UCSD-AML1 (cell line): ENCODE measurements at regions not wholly inside any gene's neighbourhood (a gene's known extent, or its start where the extent isn't known, plus 50 kb on each side); places are given as distances from the start of the nearest gene placed in this dataset.
A peak's percentile ranks its signal among the peaks of the same experiment; 100 is the strongest.

Source experiments
- DNase-seq: peaks from one replicate; lab custom pipeline; 2025; ENCODE audit not compliant: unreplicated experiment; lab: John Stamatoyannopoulos, UW

DNA sequence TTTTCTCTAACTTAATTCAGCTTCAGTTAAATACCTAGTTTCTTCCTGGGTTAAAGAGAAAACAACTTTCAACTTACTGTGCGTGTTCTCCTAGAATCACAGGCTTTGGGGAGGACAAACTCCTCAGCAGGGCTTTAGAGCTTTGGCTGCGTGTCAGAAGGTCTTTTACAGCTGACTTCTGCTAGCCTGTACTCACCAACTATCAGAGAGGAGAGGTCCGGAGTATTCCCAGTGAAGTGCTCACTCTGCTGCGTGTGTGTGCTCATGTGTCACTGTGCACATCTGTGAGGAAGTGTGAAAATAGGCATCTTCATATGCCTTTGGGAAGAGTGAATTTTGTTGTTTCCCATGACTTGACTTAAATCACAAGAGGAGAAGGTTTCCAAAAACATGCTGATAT, 423.2 kb upstream of the SGCD start:
- no peak for DNase-seq

DNA sequence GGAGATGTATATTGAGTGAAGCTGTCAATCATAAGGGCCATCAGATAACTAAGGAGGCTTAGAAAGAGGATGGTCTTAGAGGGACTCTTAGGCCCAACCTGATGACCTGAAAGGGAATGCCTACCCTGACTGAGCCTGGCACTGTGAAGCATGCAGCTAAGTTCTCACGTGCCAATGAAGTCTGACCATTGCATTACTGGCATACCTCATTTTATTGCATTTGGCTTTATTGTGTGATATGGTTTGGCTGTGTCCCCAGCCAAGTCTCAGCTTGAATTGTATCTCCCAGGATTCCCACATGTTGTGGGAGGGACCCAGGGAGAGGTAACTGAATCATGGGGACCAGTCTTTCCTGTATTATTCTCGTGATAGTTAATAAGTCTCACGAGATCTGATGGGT, 421.6 kb upstream of the SGCD start:
- no peak for DNase-seq

DNA sequence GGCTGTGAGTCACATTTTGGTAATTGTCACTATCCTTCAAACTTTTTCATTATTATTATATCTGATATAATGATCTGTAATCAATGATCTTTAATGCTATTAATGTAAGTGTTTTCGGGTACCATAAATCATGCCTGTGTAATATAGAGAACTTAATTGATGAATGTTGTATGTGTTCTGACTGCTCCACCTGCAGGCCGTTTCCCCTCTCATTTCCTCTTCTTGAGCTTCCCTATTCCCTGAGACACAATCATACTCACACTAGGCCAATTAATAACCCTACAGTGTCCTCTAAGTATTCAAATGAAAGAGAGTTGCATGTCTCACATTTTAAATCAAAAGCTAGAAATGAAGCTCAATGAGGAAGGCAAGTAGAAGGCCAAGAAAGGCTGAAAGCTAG, 420.9 kb upstream of the SGCD start:
- no peak for DNase-seq

DNA sequence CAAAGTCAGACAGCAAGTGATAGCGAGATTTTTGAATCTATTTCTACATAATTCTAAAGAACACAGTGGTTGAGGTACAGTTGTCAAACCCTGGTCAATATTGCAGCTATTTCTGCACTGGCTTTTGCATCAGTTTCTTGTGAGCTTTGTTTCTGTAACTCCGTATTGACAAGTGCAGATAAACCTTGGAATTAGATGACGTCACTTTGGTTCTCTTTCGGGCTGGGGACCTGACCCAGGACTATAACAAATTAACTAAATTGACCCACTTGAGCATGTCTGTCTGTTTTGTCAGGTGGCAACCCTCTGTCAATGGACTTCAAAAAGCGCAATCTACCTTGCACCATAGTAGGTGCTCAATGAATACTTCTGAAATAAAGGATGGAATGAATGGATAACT, 418.4 kb upstream of the SGCD start:
- no peak for DNase-seq

DNA sequence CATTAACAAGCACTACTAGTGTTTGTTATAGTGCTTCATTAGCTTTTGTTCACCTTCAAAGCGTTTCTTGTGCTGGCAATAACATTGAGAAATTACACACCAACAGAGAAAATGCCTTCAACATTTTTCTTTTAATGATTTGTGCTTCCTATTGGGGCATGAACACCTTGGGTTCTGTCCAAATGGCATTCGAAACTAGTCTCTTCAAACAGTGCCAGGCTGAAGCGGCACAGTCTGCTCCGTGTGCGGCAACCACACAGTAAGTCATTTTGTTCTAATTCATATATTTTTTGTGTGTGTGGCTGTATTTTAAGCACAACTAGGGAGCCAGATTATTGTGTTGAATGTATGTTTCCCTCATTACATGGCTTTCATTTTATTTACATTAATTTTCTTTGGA, 414.7 kb upstream of the SGCD start:
- DNase-seq: no peak

DNA sequence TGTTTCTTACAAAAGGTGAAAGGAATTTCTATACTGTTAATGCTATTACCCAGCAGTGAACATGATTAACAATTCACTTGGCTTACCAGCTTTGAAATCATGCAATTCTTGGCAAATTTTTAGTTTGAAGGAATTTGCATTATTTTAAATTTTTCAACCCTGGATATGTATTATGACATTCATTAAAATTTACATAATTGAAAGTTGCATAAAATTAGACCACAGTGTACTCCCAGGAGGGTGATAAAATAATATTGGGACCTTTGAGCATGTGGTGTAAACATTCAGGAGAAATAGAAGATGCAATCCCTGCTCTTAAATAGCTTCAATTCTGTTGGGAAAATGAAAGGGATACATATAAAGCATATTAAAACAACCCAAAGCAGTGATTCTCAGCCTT, 412.2 kb upstream of the SGCD start:
- DNase-seq: no peak

DNA sequence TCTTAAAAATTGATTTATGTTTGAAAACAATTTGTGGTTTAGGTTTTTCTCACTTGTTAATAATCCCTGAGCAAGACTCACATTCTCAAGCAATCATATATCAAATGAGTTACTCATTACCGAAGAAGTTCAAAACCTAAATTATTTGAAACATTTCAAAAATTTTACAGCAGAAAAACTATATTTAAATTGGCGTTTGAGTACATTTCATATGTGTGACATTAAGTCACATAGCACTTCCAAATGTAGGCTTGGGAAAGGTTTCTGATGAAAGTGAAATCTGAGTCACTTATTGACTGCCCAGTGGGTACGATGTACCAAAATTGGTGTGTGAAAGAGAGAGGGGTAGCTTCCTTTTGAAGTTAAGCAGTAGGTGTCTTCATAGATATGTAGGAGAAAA, 411.4 kb upstream of the SGCD start:
- no peak for DNase-seq

DNA sequence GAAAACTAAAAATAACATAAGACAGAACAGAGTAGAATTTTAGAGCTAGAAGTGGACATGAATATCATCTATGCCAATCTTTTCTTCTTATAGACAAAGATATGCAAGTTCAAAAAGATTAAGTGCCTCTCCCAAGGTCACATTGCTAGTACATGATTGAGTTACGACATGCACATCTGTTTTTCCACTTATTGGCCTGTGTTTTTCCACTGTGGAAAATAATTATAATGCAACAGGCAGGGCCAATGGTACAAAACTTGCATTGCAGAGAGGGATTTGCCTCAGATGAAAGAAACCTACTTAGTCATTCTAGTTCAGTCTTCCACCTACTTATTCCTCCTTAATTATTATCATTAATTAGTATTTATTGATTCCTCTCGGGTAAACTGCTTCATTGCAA, 407.8 kb upstream of the SGCD start:
- no peak for DNase-seq

DNA sequence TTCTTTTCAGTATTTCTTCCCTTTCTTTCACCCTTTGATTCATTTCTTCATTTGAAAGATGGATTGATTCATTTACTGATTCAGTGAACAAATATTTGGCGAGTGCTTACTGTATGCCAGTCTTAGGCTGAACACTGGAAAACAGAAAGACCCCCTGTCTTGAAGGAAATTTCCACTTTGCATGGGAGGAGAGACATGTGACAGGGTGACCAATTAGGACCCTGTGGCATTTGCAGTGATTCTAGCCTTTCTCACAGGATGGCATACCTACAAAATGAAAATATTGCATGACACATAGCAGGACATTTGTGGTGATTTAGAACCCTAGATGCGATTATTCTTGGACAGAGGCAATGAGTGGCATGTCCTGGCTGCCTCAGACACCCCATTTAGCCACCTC, 407.2 kb upstream of the SGCD start:
- no peak for DNase-seq

DNA sequence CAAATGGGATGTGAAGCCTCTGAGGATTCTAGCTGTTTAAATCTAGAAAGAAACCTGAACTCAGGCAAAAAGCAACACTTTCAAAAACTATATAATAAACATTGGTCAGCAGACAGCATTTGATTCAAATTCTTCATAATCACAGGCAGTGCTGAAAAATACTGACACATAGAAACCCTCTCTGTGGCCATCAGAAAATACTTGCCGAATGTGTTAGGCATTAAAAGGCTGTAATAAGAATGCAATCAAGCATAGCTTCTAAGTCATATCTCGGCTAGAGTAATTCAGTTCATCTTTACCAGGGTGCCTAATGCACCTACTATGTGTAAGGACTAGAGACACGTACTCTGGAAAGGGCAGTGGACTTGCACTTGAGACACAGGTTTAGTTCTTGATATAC, 405.3 kb upstream of the SGCD start:
- DNase-seq: no peak

DNA sequence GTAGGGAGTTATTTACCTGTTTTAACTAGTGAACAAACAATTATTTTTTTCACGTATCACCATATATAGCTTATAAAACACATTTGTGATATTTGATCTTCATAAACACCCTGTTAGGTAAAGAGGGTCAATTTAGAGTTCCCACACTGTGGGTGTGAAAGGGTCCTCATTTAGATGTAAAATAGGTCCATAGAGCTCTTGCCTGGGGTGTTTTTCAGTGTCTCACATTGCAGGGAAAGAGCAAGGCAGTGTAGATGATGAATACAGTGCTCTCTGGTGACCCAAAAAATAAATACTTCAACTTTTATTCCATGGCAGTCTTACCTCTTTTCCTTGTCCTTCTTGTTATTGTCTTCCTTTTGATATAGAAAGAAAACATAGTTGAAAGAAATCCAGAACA, 403.2 kb upstream of the SGCD start:
- no peak for DNase-seq

DNA sequence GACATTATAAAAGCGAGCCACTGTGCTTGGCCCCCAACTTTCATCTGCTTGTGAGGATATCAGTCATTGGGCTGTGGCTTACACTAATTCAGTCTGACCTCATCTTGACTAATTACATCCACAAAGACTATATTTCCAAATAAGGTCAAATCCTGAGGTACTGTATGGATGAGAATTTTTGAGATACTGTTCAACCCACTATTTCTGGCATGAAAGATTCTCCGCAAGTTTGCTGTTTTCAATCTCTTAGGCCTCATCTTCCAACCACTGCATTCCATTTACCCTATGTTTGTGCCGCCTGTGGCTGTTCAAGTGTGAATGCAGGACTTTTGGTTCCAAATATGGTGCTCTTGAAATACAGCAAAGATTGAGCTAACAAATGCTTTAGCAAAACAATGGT, 400.9 kb upstream of the SGCD start:
- no peak for DNase-seq

DNA sequence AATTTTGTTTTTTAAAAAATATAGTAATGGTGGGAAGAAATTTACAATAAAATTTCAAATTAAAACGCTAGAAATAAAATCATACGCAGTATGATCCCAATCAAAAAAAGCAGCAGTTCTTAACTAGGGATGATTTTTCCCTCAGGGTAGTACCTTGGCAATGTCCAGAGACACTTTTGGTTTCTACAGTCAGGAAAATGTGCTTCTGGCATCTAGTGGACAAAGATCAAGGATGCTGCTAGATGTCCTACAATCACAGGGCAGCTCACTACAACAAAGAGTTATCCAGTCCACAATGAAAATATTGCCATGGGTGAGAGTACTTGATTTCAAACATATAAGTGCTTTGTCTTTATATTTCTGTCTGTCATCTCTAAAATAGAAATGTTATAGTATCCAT, 400.2 kb upstream of the SGCD start:
- DNase-seq: no peak

DNA sequence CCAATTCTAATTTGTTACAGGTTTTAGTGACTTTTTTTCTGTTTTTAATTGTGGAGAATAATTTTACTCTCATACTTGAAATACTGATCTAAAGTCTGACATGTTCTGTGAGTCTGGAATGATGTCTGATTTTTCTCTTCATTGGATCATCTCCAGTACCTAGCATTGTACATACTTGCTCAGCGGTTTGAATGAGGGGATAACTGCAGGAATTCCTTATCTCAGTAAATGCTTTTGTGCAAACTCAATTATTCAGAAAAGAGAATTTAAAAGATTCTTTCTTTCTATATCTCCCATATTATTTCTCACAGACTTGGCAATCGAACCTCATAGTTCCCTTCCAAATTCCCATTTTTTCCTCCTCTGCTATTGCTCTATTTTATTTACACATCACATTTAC, 397.9 kb upstream of the SGCD start:
- no peak for DNase-seq

DNA sequence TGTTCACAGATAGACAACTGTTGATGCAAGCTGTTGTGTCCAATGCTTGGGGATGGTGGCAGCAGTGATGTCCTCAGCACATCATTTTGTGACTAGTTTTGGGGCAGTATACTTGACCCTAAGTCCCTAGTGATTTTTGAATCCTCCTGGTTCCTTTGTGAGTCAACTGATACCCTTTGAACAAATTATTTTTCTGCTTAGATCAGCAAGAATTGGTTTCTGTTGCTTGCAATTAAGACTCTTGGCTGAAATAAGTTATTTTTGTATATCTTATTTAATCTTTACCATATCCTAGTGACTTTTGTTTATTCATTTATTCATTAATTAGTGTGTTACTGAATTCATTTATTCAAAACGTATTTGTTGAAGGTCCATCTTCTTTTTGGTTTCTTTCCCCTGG, 392.0 kb upstream of the SGCD start:
- no peak for DNase-seq

DNA sequence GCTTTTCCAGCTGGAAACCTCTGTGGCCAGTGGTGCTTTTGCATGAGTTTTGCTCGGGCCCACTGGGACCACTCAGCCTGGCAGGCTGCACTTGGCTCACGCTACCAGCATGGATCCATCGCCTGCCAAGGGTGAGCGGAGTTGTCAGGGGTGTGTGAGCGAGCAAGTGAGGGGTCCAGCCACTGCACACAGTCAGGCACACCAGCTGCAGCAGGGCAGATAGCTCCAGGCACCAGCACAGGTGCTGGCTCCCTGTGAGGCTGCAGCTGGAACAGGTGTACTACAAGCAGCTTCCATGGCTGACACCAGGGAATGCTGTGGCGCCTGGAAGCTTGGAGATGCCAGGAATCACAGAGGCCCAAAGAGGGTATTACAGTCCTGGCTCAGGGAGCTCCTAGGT, 391.2 kb upstream of the SGCD start:
- DNase-seq: no peak

DNA sequence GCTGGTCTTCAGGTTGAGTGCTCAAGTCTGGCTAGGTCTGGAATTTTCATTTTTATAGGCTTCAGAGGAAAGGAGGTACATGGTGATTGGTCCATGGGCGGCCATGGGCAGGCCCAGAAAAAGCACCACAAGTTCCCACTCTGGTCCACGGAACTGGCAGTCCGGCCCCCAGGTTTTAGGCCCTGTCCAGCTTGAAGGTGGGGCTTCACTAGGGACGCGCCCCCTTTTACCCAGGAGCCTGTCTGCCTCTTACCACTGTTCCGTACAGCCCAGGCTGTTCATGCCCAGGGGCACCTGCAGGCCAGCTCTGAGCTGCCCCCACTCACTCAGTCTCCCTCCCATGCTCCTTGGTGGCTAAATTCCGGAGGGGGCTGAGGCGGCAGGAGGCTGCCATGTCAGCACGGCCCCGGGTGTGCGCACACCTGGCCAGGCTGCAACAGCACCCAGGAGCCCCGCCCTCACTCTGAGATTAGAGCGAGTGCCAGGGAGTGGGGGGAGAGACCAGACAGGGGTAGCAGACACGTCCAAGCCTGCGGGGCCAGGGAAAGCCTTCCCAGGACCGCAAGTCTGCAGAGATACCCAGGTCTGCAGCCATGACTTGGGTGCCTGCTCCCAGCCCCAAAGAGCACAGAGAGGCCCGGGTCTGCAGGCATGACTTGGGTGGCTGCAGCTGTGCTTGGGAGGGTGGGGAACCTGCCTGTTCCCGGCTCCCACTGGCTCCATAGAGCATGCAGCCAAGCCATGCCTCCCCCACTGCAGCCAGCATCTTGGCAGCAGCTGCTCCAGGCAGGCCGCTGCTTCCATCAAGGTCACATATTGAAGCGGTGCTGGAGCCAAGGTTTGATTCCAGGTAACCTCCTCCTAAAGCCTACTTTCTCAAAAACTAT, 390.2 kb upstream of the SGCD start:
- no peak for DNase-seq

DNA sequence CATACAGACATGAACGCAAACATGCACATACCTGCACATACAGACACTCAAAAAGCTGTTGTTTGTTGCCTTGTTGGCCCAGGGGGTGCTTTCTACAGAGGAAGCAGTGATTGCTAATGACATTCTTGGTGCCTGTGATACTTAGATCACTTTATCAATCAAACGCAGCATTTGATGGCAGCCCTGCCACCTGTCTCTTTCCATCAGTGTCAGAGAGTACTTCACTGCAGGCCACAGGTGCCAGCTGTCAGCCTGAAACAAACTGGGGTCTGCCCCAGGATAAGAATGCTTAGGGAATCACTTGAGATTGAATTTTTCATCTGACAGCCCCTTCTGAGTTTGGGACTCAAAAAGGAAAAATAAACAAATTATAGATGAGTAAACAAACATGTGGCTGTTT, 388.9 kb upstream of the SGCD start:
- DNase-seq: no peak

DNA sequence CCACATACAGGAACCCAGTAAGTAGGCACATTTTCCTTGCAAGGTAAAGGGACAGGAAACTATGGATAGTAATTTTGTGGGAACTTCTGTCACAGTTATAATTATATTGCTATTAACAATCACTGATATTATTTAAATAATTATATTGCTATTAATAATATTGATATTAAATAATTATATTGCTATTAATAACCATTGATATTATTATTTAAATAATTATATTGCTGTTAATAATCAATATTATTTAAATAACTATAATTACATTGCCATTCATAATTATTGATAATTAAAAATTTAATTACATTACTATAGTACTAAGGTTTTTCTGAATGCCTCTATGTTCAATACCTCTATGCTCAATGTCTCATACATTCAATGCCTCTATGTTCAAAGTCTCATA, 385.6 kb upstream of the SGCD start:
- DNase-seq: no peak

DNA sequence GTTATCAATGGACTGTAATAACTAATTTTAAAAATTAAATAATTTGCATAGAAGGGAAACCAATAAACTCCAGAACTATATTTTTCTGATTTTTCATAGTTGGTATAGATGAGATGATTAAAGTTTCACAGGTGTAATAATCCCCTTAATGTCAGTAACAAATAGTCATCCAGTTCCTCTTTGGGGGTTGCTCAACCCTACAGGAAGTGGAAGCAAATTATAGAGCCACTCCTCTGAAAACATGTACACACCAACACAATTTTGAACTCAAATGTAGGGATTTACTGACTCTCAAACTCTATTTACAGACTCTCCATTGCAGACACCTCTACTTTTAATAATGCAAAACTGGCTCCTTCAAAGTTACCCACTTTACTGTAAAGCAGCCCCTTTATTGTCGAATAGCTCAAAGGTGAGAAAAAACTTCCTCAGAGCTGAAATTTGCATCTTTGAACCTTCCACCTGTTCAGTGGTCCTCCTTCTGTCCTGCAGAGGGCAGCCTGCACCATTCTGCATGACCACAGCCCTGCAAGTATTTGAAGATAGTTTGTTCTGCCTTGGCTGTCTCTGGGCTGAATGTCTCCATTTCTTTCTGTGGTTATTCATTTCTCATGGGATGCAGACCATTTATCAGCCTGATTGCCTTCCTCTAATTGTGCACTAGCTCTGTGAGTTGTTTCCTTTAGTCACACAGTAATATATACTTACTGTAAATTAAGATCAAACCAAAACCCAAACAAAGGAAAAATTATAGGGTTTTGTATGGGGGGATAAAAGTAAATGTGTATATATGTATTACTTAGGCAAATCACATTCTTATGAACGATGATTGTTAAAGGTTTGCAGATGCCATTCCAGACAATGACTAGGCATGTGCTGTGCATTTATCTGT, 383.2 kb upstream of the SGCD start:
- peak; percentile 11 for DNase-seq

DNA sequence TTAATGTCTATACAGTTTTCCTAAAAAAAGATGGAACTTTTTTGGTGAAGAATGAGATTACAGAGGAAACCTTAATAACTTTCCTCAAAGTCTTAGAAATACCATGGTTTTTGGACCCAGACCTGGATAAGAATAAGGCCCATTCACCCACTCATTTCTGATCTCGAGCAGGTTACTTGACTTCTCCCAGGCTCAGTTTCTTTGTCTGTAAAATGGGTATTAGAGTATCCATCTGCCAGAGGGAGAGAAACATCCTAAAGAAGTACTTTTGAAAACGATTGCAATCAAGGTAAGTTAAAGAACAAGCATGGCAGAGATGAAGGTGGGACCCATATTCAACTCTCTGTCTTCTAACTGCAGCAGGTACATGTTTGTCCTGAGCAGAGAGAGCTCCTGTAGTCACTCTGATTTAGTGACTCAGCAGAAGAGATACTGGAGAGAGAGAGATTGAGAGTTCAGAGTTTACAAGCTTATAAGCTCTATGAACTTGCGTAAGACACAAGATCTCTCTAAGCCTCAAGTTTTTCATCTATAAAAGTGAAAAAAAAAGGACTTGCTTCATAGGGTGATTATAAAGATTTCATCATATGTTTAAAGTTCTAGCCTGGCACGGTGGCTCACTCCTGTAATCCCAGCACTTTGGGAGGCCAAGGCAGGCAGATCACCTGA, 379.4 kb upstream of the SGCD start:
- no peak for DNase-seq

DNA sequence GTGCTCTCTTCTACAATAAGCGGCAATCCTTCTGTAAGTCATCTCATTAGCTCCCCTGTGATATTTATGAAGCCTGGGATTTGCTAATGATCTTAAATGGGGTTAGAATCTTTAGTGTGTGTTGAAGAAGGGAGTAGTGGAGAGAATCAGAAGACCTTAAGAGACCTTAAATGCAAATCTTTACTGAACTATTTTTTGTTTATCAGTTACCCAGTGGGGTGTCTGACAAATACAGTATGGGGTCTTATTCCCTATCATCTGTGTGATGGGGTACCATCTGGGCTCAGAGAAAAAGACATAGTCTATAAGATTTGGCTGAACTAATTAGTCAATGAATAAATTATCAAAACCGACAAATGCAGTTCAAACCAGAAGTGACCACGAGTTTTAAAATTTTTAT, 378.4 kb upstream of the SGCD start:
- DNase-seq: no peak
